Left ventricle myocardium inferior (tissue), 1 donor: ENCODE measurements at regions not wholly inside any gene's neighbourhood (a gene's known extent, or its start where the extent isn't known, plus 50 kb on each side); places are given as distances from the start of the nearest gene placed in this dataset.

Source experiments
- DNase-seq: peaks from one replicate; pipeline ENCODE4 v3.0.0-alpha.2; 2020
- H3K27ac ChIP-seq: fragments of 200-600 bp; replicated peaks from 2 replicates; pipeline ENCODE4 v1.8.0; 2021
- H3K27me3 ChIP-seq: fragments of 200-600 bp; 2 replicates; pipeline ENCODE4 v1.8.0; 2021; ENCODE audit warnings: low read depth
- H3K36me3 ChIP-seq: fragments of 200-600 bp; 2 replicates; pipeline ENCODE4 v1.8.0; 2021
- H3K4me1 ChIP-seq: fragments of 200-600 bp; 2 replicates; pipeline ENCODE4 v1.8.0; 2021
- H3K4me3 ChIP-seq: fragments of 200-600 bp; 2 replicates; pipeline ENCODE4 v1.8.0; 2021; ENCODE audit warnings: mild to moderate bottlenecking, moderate library complexity
- H3K9me3 ChIP-seq: fragments of 200-600 bp; replicated peaks from 2 replicates; pipeline ENCODE4 v1.8.0; 2021
- CTCF ChIP-seq: fragments of 200-600 bp; IDR thresholded peaks from 2 replicates; pipeline ENCODE4 v1.8.0; 2021; ENCODE audit warnings: antibody characterized with exemption, mild to moderate bottlenecking, borderline replicate concordance
- intact Hi-C: fragments of 100-400 bp; cut with micrococcal nuclease; formaldehyde crosslinking; loops from one replicate; pipeline ENCODE4 v1.11.0; 2022
- donor health status: DM: no; HTN: yes; CAD: no; lungs with severe emphysema.

GRCh38 chr6:43880236-43881137 is 110.5 kb downstream of the VEGFA start:
- TF ChIP-seq CTCF = no peak
- Histone ChIP-seq H3K27ac (no peak overlapping the region), H3K27me3 (no peaks in the 10 kb centered on the region), H3K4me3 (no peak overlapping the region), H3K36me3 (no peaks in the 10 kb centered on the region), H3K9me3 (no peaks in the 10 kb centered on the region), H3K4me1 (no peaks in the 10 kb centered on the region)
- no peak for DNase-seq
- intact Hi-C loops = no loop called here

GRCh38 chr6:43879722-43880121 is 109.7 kb downstream of the VEGFA start:
- Histone ChIP-seq H3K27ac (no peak overlapping the region), H3K9me3 (no peaks in the 10 kb centered on the region), H3K4me3 (no peak overlapping the region), H3K27me3 (no peaks in the 10 kb centered on the region), H3K4me1 (no peaks in the 10 kb centered on the region), H3K36me3 (no peaks in the 10 kb centered on the region)
- intact Hi-C loops = no loop called here
- no peak for TF ChIP-seq CTCF
- no peak for DNase-seq

- Histone ChIP-seq H3K4me3 (no peak overlapping the region), H3K27me3 (no peaks in the 10 kb centered on the region), H3K27ac (no peak overlapping the region), H3K4me1 (no peaks in the 10 kb centered on the region), H3K36me3 (no peaks in the 10 kb centered on the region), H3K9me3 (no peaks in the 10 kb centered on the region)
- TF ChIP-seq CTCF = no peak
- peak; percentile 25 for DNase-seq
- intact Hi-C loops = no loop called here
These were observed 108.9 kb downstream of the VEGFA start for GRCh38 chr6:43878823-43879495.

- Histone ChIP-seq H3K27me3 (no peaks in the 10 kb centered on the region), H3K9me3 (no peaks in the 10 kb centered on the region), H3K36me3 (no peaks in the 10 kb centered on the region), H3K4me3 (no peak overlapping the region), H3K4me1 (no peaks in the 10 kb centered on the region), H3K27ac (no peak overlapping the region)
- intact Hi-C loops = no loop called here
- no peak for DNase-seq
- TF ChIP-seq CTCF = no peak
These were observed 108.2 kb downstream of the VEGFA start for GRCh38 chr6:43878127-43878634.

GRCh38 chr6:43877463-43878126 is 107.6 kb downstream of the VEGFA start:
- H3K27me3 ChIP-seq = peaks cover under 1% of the 10 kb centered on the region
- H3K9me3 ChIP-seq = no peaks in the 10 kb centered on the region
- no peak overlapping the region for H3K4me3 ChIP-seq
- TF ChIP-seq CTCF = no peak
- intact Hi-C loops = no loop called here
- no peak overlapping the region for H3K27ac ChIP-seq
- no peaks in the 10 kb centered on the region for H3K36me3 ChIP-seq
- H3K4me1 ChIP-seq = no peaks in the 10 kb centered on the region
- DNase-seq = no peak
